ENCODE measurements at regions not wholly inside any gene's neighbourhood (a gene's known extent, or its start where the extent isn't known, plus 50 kb on each side); places are given as distances from the start of the nearest gene placed in this dataset.

DNA sequence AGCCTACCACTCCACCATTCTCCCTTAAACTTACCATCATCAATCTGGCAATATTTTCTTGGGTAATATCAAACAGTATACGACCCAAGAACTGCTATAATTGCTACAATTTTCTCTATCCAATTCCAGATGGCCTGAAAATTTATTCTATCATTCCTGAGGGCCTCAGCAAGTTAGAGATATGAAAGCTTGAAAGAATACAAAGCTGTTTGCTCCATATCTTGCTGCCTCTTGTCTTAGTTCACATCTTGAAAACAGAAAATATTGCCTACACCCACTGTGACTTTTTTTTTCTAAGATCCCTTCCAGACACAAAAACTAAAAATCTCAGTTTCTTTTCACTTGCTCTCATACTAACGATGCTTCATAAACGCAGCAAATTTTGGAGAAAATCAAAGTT lies 898.9 kb downstream of the OTOL1 start:
- TF ChIP-seq, protein P1, sequence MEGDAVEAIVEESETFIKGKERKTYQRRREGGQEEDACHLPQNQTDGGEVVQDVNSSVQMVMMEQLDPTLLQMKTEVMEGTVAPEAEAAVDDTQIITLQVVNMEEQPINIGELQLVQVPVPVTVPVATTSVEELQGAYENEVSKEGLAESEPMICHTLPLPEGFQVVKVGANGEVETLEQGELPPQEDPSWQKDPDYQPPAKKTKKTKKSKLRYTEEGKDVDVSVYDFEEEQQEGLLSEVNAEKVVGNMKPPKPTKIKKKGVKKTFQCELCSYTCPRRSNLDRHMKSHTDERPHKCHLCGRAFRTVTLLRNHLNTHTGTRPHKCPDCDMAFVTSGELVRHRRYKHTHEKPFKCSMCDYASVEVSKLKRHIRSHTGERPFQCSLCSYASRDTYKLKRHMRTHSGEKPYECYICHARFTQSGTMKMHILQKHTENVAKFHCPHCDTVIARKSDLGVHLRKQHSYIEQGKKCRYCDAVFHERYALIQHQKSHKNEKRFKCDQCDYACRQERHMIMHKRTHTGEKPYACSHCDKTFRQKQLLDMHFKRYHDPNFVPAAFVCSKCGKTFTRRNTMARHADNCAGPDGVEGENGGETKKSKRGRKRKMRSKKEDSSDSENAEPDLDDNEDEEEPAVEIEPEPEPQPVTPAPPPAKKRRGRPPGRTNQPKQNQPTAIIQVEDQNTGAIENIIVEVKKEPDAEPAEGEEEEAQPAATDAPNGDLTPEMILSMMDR (IDR thresholded peaks at IDR 0.05; ENCODE audit: control insufficient read depth, extremely low read depth, insufficient read depth), result no peak
- no peak for DNase-seq (ENCODE audit: low read depth)

DNA sequence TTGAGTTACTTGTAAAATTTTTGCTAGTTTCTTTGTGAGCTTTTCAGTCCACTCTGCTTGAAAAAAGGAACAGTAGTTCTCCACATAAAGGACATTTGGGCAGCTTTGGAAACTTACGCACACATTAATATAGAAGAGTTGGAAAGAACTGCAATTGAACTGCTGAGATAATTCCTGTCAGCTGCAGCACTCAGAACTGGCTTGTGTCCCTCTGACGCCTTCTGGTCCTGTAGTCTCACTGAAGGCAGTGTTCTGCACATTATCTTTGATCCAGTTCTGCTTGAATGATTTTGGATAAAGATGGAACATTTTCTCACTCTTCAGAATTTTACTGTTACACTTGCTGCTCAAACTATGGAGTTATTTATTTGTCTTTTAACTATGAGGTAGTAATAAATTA lies 901.9 kb downstream of the OTOL1 start:
- no peak overlapping the region for H3K4me3 ChIP-seq (ENCODE audit: low read depth, low read length)
- no peak for DNase-seq (ENCODE audit: low read depth)
- TF ChIP-seq, protein P1 (IDR thresholded peaks at IDR 0.05; ENCODE audit: control insufficient read depth, extremely low read depth, insufficient read depth), result no peak

More for the DNA sequence above, 898.9 kb downstream of the OTOL1 start:
- H3K4me3 ChIP-seq (ENCODE audit: low read depth, low read length), result no peak overlapping the region

DNA sequence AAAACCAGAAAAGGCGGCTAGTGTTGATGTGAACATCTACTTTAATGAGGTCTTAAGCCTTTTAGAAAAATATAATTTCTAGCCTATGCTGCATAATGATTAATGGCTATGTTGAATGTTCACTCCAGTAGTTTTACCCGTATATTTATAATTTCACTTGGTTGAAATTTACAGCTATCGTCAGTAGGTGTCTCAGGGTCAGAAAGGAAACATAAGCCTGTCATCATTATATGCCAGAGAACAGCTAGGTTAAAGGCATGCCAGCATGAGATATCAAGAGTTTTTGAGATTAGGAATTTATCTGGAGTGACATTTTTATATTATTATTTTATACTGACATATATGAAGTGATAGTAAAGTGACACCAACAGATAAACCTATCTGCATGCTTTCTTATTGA lies 904.1 kb downstream of the OTOL1 start:
- no peak for DNase-seq (ENCODE audit: low read depth)
- TF ChIP-seq, protein P1 (IDR thresholded peaks at IDR 0.05; ENCODE audit: control insufficient read depth, extremely low read depth, insufficient read depth), result peak; percentile 7; the same call in 1 of the 2 replicates
- no peak overlapping the region for H3K4me3 ChIP-seq (ENCODE audit: low read depth, low read length)

DNA sequence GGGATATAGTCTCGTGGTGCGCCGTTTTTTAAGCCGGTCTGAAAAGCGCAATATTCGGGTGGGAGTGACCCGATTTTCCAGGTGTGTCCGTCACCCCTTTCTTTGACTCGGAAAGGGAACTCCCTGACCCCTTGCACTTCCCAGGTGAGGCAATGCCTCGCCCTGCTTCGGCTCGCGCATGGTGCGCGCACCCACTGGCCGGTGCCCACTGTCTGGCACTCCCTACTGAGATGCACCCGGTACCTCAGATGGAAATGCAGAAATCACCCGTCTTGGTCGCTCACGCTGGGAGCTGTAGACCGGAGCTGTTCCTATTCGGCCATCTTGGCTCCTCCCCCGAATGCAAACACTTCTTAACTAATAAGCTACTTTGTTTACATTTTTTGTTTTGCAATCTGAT lies 914.9 kb downstream of the OTOL1 start:
- DNase-seq (ENCODE audit: low read depth), result peak; percentile 3
- H3K4me3 ChIP-seq (ENCODE audit: low read depth, low read length), result peak overlapping the region; percentile 36

DNA sequence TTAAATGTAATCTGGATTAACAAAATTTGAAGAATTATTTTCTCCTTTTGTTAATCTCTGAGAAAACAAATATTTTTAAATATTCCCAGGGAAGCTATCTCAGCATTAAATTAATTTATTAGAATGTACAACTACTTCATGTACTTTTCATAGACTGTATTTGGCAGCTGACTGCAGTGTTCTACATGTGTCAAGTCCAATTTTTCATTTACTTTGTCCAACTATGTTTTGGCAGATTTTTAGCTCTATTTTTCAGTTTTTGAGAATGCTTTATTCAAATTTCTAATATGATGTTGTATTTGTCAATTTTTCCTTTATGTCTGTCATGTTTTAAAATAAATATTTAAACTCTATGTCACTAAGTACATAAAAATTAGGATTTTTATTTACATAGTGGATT lies 925.1 kb downstream of the OTOL1 start:
- TF ChIP-seq, protein P1 (IDR thresholded peaks at IDR 0.05; ENCODE audit: control insufficient read depth, extremely low read depth, insufficient read depth), result no peak
- no peak for DNase-seq (ENCODE audit: low read depth)
- no peak overlapping the region for H3K4me3 ChIP-seq (ENCODE audit: low read depth, low read length)

DNA sequence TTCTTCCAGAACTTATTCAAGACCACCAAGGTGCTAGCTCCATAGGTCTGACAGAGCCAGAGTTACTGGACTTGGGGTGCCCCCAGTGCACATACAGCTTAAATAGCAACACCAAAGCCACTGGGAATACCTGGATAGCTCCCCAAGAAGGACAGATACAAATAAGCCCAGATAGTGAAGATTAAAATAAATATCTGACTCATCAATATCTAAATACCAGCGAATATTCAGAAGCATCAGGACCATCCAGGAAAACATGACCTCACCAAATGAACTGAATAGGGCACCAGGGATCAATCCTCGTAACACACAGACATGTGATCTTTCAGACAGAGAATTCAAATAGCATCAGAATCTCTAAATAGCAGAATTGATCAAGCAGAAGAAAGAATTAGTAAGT lies 931.6 kb downstream of the OTOL1 start:
- TF ChIP-seq, protein P1 (IDR thresholded peaks at IDR 0.05; ENCODE audit: control insufficient read depth, extremely low read depth, insufficient read depth), result no peak
- no peak for DNase-seq (ENCODE audit: low read depth)

DNA sequence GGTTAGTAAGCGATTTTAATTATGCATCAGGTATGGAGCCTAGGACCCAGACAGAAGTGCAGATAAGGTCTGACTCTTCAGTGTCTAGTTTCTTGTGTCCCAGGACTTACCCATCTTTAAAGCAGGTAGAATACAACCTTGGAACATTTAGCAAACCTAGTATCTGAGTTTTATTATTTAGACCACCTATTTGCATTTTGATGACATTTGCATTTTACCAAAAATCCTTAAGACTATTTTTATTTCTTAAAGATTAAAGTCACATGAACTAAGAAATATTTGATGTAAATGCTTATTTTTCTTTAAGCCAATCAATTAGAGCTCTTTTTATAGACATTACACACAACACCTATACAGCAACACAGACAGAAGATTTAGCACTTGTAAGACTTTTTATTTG lies 939.1 kb downstream of the OTOL1 start:
- H3K4me3 ChIP-seq (ENCODE audit: low read depth, low read length), result no peak overlapping the region
- TF ChIP-seq, protein P1 (IDR thresholded peaks at IDR 0.05; ENCODE audit: control insufficient read depth, extremely low read depth, insufficient read depth), result no peak
- DNase-seq (ENCODE audit: low read depth), result no peak

More for the DNA sequence above, 931.6 kb downstream of the OTOL1 start:
- H3K4me3 ChIP-seq (ENCODE audit: low read depth, low read length), result no peak overlapping the region

Data from LNCaP clone FGC (cell line).